ENCODE measurements at regions not wholly inside any gene's neighbourhood (a gene's known extent, or its start where the extent isn't known, plus 50 kb on each side); places are given as distances from the start of the nearest gene placed in this dataset.

DNA sequence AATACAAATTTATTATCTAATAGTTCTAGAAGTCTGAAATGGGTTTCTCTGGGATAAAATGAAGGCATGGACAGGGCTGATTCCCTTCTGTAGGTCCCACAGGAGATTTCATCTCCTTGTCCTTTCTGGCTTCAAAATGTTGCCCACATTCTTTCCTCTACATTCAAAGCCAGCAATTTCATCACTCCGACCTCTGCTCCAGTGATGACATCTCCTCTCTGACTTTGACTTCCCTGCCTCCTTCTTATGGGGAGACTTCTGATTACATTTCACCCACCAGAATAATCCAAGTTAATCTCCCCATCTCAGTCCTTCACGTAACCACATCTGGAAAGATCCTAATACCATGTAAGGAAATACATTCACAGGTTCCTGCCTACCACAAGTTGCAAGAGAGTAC lies 358.0 kb upstream of the C1orf87 start:
- Mint-ChIP-seq H3K9me3 (peaks cover 0 to 17% (median 5%) of the 10 kb centered on the region in 7 donors), H3K27me3 (no peaks in the 10 kb centered on the region), H3K27ac (no peak overlapping the region), H3K4me1 (no peaks in the 10 kb centered on the region), H3K36me3 (no peaks in the 10 kb centered on the region), H3K4me3 (no peak overlapping the region)
- no peaks in the 10 kb centered on the region for H3K27me3 ChIP-seq (ENCODE audit: control insufficient read depth, insufficient read depth, low read length)
- H3K36me3 ChIP-seq (ENCODE audit: control insufficient read depth, insufficient read depth, low read length) = no peaks in the 10 kb centered on the region
- DNase-seq (no peak), ATAC-seq (ENCODE audit: low read depth in 2 of 2) (no peak)
- no peak overlapping the region for H3K27ac ChIP-seq (ENCODE audit: insufficient read depth, low read length, poor library complexity, severe bottlenecking)
- H3K4me3 ChIP-seq (ENCODE audit: low read depth, low read length) = no peak overlapping the region
- no peaks in the 10 kb centered on the region for H3K4me1 ChIP-seq (ENCODE audit: control insufficient read depth, insufficient read depth, low read length, poor library complexity, severe bottlenecking)
- no peaks in the 10 kb centered on the region for H3K9me3 ChIP-seq (ENCODE audit: control insufficient read depth in 2 of 2, low read length in 2 of 2)

DNA sequence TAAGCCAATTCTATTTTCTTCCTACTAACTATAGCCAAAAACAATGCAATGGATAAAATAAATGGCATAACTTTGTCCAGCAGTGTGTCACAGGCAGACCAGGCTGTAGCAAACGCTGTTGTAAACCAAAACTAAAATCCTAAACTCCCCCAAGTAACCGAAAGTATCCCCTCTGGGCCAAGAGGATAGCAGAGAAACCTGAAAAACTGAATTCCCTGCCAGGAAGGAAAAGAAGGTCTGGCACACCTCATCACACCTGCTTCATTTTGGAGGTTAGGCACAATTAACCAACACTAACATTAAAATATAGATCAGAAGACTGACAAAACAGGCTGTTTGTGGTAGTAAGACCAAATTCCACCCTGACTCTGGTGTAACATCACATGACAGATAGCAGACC lies 356.8 kb upstream of the C1orf87 start:
- ATAC-seq (ENCODE audit: low read depth in 2 of 2) (no peak), DNase-seq (no peak)
- Mint-ChIP-seq H3K4me1 (no peaks in the 10 kb centered on the region), H3K36me3 (no peaks in the 10 kb centered on the region), H3K27me3 (no peaks in the 10 kb centered on the region), H3K9me3 (peaks cover 0 to 13% (median 5%) of the 10 kb centered on the region in 7 donors), H3K4me3 (no peak overlapping the region), H3K27ac (no peak overlapping the region)
- no peaks in the 10 kb centered on the region for H3K9me3 ChIP-seq (ENCODE audit: control insufficient read depth in 2 of 2, low read length in 2 of 2)
- no peak overlapping the region for H3K4me3 ChIP-seq (ENCODE audit: low read depth, low read length)
- no peaks in the 10 kb centered on the region for H3K4me1 ChIP-seq (ENCODE audit: control insufficient read depth, insufficient read depth, low read length, poor library complexity, severe bottlenecking)
- H3K36me3 ChIP-seq (ENCODE audit: control insufficient read depth, insufficient read depth, low read length) = no peaks in the 10 kb centered on the region
- no peaks in the 10 kb centered on the region for H3K27me3 ChIP-seq (ENCODE audit: control insufficient read depth, insufficient read depth, low read length)
- H3K27ac ChIP-seq (ENCODE audit: insufficient read depth, low read length, poor library complexity, severe bottlenecking) = no peak overlapping the region

GRCh38 chr1:60428127-60428526 lies 354.6 kb upstream of the C1orf87 start:
- Histone ChIP-seq H3K27ac (ENCODE audit: insufficient read depth, low read length, poor library complexity, severe bottlenecking) (no peak overlapping the region), H3K9me3 (ENCODE audit: control insufficient read depth in 2 of 2, low read length in 2 of 2) (no peaks in the 10 kb centered on the region), H3K27me3 (ENCODE audit: control insufficient read depth, insufficient read depth, low read length) (no peaks in the 10 kb centered on the region), H3K4me3 (ENCODE audit: low read depth, low read length) (no peak overlapping the region), H3K36me3 (ENCODE audit: control insufficient read depth, insufficient read depth, low read length) (no peaks in the 10 kb centered on the region), H3K4me1 (ENCODE audit: control insufficient read depth, insufficient read depth, low read length, poor library complexity, severe bottlenecking) (no peaks in the 10 kb centered on the region)
- H3K4me3 Mint-ChIP-seq = no peak overlapping the region
- H3K9me3 Mint-ChIP-seq = peaks cover 0 to 11% (median 4%) of the 10 kb centered on the region in 7 donors
- no peaks in the 10 kb centered on the region for H3K36me3 Mint-ChIP-seq
- no peak overlapping the region for H3K27ac Mint-ChIP-seq
- no peaks in the 10 kb centered on the region for H3K4me1 Mint-ChIP-seq
- ATAC-seq (ENCODE audit: low read depth in 2 of 2) (no peak), DNase-seq (no peak)
- no peaks in the 10 kb centered on the region for H3K27me3 Mint-ChIP-seq

DNA sequence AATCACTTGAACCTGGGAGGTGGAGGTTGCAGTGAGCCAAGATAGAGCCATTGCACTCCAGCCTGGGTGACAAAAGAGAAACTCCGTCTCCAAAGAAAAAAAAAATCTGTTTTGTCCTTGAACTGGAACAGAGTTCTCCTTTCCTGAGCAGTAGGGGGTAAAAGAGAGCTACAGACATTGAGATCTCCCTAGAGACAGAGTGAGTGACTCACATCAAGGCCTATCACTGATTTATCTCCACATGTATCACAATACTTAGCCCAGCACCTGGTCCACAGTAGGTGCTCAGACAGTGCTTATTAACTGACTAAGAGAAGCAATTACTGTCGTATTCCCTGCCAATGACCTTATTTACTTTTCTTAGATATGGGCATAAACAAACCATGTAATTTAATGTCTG lies 354.1 kb upstream of the C1orf87 start:
- Mint-ChIP-seq H3K9me3 (peaks cover 0 to 11% (median 2%) of the 10 kb centered on the region in 7 donors), H3K36me3 (no peaks in the 10 kb centered on the region), H3K4me1 (no peaks in the 10 kb centered on the region), H3K4me3 (no peak overlapping the region), H3K27ac (no peak overlapping the region), H3K27me3 (no peaks in the 10 kb centered on the region)
- no peaks in the 10 kb centered on the region for H3K27me3 ChIP-seq (ENCODE audit: control insufficient read depth, insufficient read depth, low read length)
- H3K9me3 ChIP-seq (ENCODE audit: control insufficient read depth in 2 of 2, low read length in 2 of 2) = no peaks in the 10 kb centered on the region
- no peak overlapping the region for H3K27ac ChIP-seq (ENCODE audit: insufficient read depth, low read length, poor library complexity, severe bottlenecking)
- no peaks in the 10 kb centered on the region for H3K4me1 ChIP-seq (ENCODE audit: control insufficient read depth, insufficient read depth, low read length, poor library complexity, severe bottlenecking)
- ATAC-seq (ENCODE audit: low read depth in 2 of 2) (no peak), DNase-seq (no peak)
- no peak overlapping the region for H3K4me3 ChIP-seq (ENCODE audit: low read depth, low read length)
- H3K36me3 ChIP-seq (ENCODE audit: control insufficient read depth, insufficient read depth, low read length) = no peaks in the 10 kb centered on the region

DNA sequence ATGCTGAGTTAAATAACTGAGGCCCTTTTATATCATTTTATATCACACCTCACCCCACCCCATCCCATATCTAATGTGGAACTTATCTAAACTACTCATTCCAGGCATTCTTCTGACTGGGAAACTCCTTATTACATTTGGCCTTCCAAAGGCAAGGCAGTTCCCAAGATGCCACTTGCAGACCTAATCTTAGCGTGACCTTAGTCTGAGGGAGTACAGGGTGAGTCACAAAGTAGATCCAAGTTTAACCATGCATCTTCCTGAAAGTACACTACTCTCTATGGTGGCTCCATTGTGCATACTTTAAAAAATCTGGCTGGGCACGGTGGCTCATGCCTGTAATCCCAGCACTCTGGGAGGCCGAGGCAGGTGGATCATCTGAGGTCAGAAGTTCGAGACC lies 353.6 kb upstream of the C1orf87 start:
- H3K27me3 Mint-ChIP-seq = no peaks in the 10 kb centered on the region

GRCh38 chr1:60425528-60425927 lies 352.0 kb upstream of the C1orf87 start:
- Histone ChIP-seq H3K4me3 (ENCODE audit: low read depth, low read length) (no peak overlapping the region), H3K27me3 (ENCODE audit: control insufficient read depth, insufficient read depth, low read length) (no peaks in the 10 kb centered on the region), H3K4me1 (ENCODE audit: control insufficient read depth, insufficient read depth, low read length, poor library complexity, severe bottlenecking) (no peaks in the 10 kb centered on the region), H3K27ac (ENCODE audit: insufficient read depth, low read length, poor library complexity, severe bottlenecking) (no peak overlapping the region), H3K36me3 (ENCODE audit: control insufficient read depth, insufficient read depth, low read length) (no peaks in the 10 kb centered on the region), H3K9me3 (ENCODE audit: control insufficient read depth in 2 of 2, low read length in 2 of 2) (no peaks in the 10 kb centered on the region)
- Mint-ChIP-seq H3K4me1 (no peaks in the 10 kb centered on the region), H3K9me3 (peaks cover 0 to 11% (median 3%) of the 10 kb centered on the region in 7 donors), H3K4me3 (no peak overlapping the region), H3K27me3 (no peaks in the 10 kb centered on the region), H3K27ac (no peak overlapping the region), H3K36me3 (no peaks in the 10 kb centered on the region)
- ATAC-seq (ENCODE audit: low read depth in 2 of 2) (no peak), DNase-seq (no peak)

More for the DNA sequence above, 353.6 kb upstream of the C1orf87 start:
- Histone ChIP-seq H3K27me3 (ENCODE audit: control insufficient read depth, insufficient read depth, low read length) (no peaks in the 10 kb centered on the region), H3K36me3 (ENCODE audit: control insufficient read depth, insufficient read depth, low read length) (no peaks in the 10 kb centered on the region), H3K4me3 (ENCODE audit: low read depth, low read length) (no peak overlapping the region), H3K9me3 (ENCODE audit: control insufficient read depth in 2 of 2, low read length in 2 of 2) (no peaks in the 10 kb centered on the region), H3K4me1 (ENCODE audit: control insufficient read depth, insufficient read depth, low read length, poor library complexity, severe bottlenecking) (no peaks in the 10 kb centered on the region), H3K27ac (ENCODE audit: insufficient read depth, low read length, poor library complexity, severe bottlenecking) (no peak overlapping the region)
- Mint-ChIP-seq H3K36me3 (no peaks in the 10 kb centered on the region), H3K27ac (no peak overlapping the region), H3K4me1 (no peaks in the 10 kb centered on the region), H3K9me3 (peaks cover 0 to 11% (median 2%) of the 10 kb centered on the region in 7 donors), H3K4me3 (no peak overlapping the region)
- DNase-seq (no peak), ATAC-seq (ENCODE audit: low read depth in 2 of 2) (no peak)

DNA sequence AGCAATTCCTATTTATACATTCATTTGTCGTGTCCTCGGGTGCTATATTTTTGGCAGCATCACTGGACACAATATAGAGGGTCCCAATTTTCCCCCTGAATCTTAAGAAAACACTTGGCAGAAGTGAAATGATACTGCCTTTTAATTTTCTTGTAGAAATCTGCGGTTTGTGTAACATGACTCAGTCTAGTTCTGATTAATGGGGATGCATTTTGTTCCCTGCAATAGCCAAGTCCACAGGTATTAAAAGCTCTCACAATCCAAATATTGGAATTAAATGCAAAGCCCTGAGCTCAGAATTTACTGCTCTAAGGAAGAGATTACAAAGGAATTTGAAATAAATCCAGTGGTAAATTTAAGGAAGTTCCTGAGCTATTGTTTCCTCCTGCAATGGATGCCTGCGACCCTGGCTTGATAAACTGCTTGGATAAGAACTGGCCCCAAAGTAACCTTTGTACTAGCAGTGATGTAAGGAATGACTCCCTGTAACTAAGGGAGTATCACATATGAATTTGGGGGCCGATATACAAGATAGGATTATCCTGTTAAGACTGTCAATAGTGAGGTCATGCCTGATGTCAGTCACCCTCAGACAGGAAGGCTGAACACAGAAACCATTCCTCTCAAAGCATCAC lies 349.7 kb upstream of the C1orf87 start:
- Mint-ChIP-seq H3K4me3 (no peak overlapping the region), H3K36me3 (no peaks in the 10 kb centered on the region), H3K27ac (no peak overlapping the region), H3K9me3 (peaks cover 0 to 11% (median 1%) of the 10 kb centered on the region in 7 donors), H3K27me3 (no peaks in the 10 kb centered on the region), H3K4me1 (no peaks in the 10 kb centered on the region)
- no peak overlapping the region for H3K27ac ChIP-seq (ENCODE audit: insufficient read depth, low read length, poor library complexity, severe bottlenecking)
- DNase-seq = no peak
- H3K9me3 ChIP-seq (ENCODE audit: control insufficient read depth in 2 of 2, low read length in 2 of 2) = no peaks in the 10 kb centered on the region
- ATAC-seq (ENCODE audit: low read depth in 2 of 2) = no peak
- H3K27me3 ChIP-seq (ENCODE audit: control insufficient read depth, insufficient read depth, low read length) = no peaks in the 10 kb centered on the region
- no peak overlapping the region for H3K4me3 ChIP-seq (ENCODE audit: low read depth, low read length)
- no peaks in the 10 kb centered on the region for H3K4me1 ChIP-seq (ENCODE audit: control insufficient read depth, insufficient read depth, low read length, poor library complexity, severe bottlenecking)
- H3K36me3 ChIP-seq (ENCODE audit: control insufficient read depth, insufficient read depth, low read length) = no peaks in the 10 kb centered on the region

- H3K9me3 ChIP-seq (ENCODE audit: control insufficient read depth in 2 of 2, low read length in 2 of 2) = no peaks in the 10 kb centered on the region
- no peak overlapping the region for H3K4me3 ChIP-seq (ENCODE audit: low read depth, low read length)
- H3K27me3 Mint-ChIP-seq = no peaks in the 10 kb centered on the region
- H3K4me1 ChIP-seq (ENCODE audit: control insufficient read depth, insufficient read depth, low read length, poor library complexity, severe bottlenecking) = no peaks in the 10 kb centered on the region
- H3K27me3 ChIP-seq (ENCODE audit: control insufficient read depth, insufficient read depth, low read length) = no peaks in the 10 kb centered on the region
- no peak overlapping the region for H3K27ac ChIP-seq (ENCODE audit: insufficient read depth, low read length, poor library complexity, severe bottlenecking)
- H3K4me1 Mint-ChIP-seq = no peaks in the 10 kb centered on the region
- no peak for DNase-seq
- H3K9me3 Mint-ChIP-seq = peaks cover 0 to 11% (median 3%) of the 10 kb centered on the region in 7 donors
- H3K36me3 Mint-ChIP-seq = no peaks in the 10 kb centered on the region
- no peak overlapping the region for H3K4me3 Mint-ChIP-seq
- no peaks in the 10 kb centered on the region for H3K36me3 ChIP-seq (ENCODE audit: control insufficient read depth, insufficient read depth, low read length)
- no peak for ATAC-seq (ENCODE audit: low read depth in 2 of 2)
- no peak overlapping the region for H3K27ac Mint-ChIP-seq
These were observed 348.4 kb upstream of the C1orf87 start for GRCh38 chr1:60421965-60422364.
